Activated CD4-positive, alpha-beta T cell treated with anti-CD3 and anti-CD28 coated beads for 24 hours (primary cell): ENCODE measurements at regions not wholly inside any gene's neighbourhood (a gene's known extent, or its start where the extent isn't known, plus 50 kb on each side); places are given as distances from the start of the nearest gene placed in this dataset.
"Not testable (repeated sequence)": the region's sequence is repeated elsewhere in the genome, so short reads cannot be mapped to it uniquely, and the experiment has no call there.

Experiments used
- DNase-seq, 2 donors: peaks; one replicate each; pipeline ENCODE4 v3.0.0-alpha.2; 2020; ENCODE audit warnings: low read depth in 2 of 2

- DNase-seq = no peak
Observed at GRCh38 chr1:22196041-22196440, 53.1 kb upstream of the WNT4 start.

- no peak for DNase-seq
Observed at GRCh38 chr1:22196641-22197040, 53.7 kb upstream of the WNT4 start.

- DNase-seq = no peak
Observed at GRCh38 chr1:22197644-22198043, 54.7 kb upstream of the WNT4 start.

GRCh38 chr1:22201023-22201422 lies 58.1 kb upstream of the WNT4 start:
- no peak for DNase-seq

GRCh38 chr1:22203335-22203734 lies 60.4 kb upstream of the WNT4 start:
- DNase-seq = no peak

GRCh38 chr1:22204057-22204840 lies 61.4 kb upstream of the WNT4 start:
- no peak for DNase-seq

GRCh38 chr1:22204989-22205913 lies 62.4 kb upstream of the WNT4 start:
- DNase-seq = no peak

GRCh38 chr1:22206551-22207125 lies 63.7 kb upstream of the WNT4 start:
- DNase-seq = no peak

- DNase-seq = no peak
Observed at GRCh38 chr1:22207511-22208267, 64.8 kb upstream of the WNT4 start.

- DNase-seq = no peak
Observed at GRCh38 chr1:22208268-22208972, 65.5 kb upstream of the WNT4 start.

- no peak for DNase-seq
Observed at GRCh38 chr1:22208973-22209378, 66.1 kb upstream of the WNT4 start.

GRCh38 chr1:22210176-22210575 lies 67.3 kb upstream of the WNT4 start:
- DNase-seq = no peak

- no peak for DNase-seq
Observed at GRCh38 chr1:22210636-22211035, 67.7 kb upstream of the WNT4 start.

GRCh38 chr1:22211459-22211858 lies 68.6 kb upstream of the WNT4 start:
- not testable (repeated sequence) for DNase-seq

GRCh38 chr1:22212400-22213233 lies 69.7 kb upstream of the WNT4 start:
- no peak for DNase-seq

GRCh38 chr1:22216210-22216883 lies 73.5 kb upstream of the WNT4 start:
- no peak for DNase-seq

GRCh38 chr1:22216966-22217365 lies 74.1 kb upstream of the WNT4 start:
- DNase-seq = no peak

- no peak for DNase-seq
Observed at GRCh38 chr1:22217811-22218460, 75.0 kb upstream of the WNT4 start.

- no peak for DNase-seq
Observed at GRCh38 chr1:22218618-22219250, 75.8 kb upstream of the WNT4 start.
